ENCODE measurements at regions not wholly inside any gene's neighbourhood (a gene's known extent, or its start where the extent isn't known, plus 50 kb on each side); places are given as distances from the start of the nearest gene placed in this dataset.

GRCh38 chr12:88782351-88782750 is 202.1 kb upstream of the KITLG start:
- TF ChIP-seq, protein P1, sequence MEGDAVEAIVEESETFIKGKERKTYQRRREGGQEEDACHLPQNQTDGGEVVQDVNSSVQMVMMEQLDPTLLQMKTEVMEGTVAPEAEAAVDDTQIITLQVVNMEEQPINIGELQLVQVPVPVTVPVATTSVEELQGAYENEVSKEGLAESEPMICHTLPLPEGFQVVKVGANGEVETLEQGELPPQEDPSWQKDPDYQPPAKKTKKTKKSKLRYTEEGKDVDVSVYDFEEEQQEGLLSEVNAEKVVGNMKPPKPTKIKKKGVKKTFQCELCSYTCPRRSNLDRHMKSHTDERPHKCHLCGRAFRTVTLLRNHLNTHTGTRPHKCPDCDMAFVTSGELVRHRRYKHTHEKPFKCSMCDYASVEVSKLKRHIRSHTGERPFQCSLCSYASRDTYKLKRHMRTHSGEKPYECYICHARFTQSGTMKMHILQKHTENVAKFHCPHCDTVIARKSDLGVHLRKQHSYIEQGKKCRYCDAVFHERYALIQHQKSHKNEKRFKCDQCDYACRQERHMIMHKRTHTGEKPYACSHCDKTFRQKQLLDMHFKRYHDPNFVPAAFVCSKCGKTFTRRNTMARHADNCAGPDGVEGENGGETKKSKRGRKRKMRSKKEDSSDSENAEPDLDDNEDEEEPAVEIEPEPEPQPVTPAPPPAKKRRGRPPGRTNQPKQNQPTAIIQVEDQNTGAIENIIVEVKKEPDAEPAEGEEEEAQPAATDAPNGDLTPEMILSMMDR (optimal IDR thresholded peaks at IDR 0.05 in 1 of 3, IDR thresholded peaks at IDR 0.05 in 1 of 3, conservative IDR thresholded peaks at IDR 0.05 in 1 of 3; ENCODE audit: extremely low read depth in 1 of 3, insufficient read depth in 2 of 3, low read length in 3 of 3): no peak
- TF ChIP-seq EZH2 (IDR thresholded peaks at IDR 0.05; ENCODE audit: low read length): no peak
